ENCODE measurements at regions not wholly inside any gene's neighbourhood (a gene's known extent, or its start where the extent isn't known, plus 50 kb on each side); places are given as distances from the start of the nearest gene placed in this dataset.

DNA sequence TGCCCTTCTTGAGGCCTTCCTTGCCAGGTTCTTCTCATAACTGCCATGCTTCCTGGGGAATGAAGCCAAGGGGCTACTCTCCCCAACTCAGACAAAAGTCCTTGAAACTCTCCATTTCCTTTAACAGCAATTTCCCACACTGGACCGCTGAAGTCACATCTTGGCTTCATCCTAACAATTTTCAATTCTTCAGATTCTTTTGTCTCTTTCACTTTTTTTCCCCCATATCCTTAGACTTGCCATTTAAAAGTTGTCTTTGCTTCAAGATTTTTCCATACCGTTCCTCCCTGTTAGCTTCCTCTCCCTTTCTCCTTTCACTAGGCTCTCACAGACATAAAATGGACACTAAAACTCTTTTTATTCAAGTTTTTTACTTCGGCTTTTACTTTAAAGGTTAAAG lies 93.1 kb upstream of the ITGA1 start:
- TF ChIP-seq, protein P1, sequence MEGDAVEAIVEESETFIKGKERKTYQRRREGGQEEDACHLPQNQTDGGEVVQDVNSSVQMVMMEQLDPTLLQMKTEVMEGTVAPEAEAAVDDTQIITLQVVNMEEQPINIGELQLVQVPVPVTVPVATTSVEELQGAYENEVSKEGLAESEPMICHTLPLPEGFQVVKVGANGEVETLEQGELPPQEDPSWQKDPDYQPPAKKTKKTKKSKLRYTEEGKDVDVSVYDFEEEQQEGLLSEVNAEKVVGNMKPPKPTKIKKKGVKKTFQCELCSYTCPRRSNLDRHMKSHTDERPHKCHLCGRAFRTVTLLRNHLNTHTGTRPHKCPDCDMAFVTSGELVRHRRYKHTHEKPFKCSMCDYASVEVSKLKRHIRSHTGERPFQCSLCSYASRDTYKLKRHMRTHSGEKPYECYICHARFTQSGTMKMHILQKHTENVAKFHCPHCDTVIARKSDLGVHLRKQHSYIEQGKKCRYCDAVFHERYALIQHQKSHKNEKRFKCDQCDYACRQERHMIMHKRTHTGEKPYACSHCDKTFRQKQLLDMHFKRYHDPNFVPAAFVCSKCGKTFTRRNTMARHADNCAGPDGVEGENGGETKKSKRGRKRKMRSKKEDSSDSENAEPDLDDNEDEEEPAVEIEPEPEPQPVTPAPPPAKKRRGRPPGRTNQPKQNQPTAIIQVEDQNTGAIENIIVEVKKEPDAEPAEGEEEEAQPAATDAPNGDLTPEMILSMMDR (IDR thresholded peaks at IDR 0.05; ENCODE audit: low read depth, low read length, missing control alignments) = no peak
- H3K27ac ChIP-seq = no peak overlapping the region
- no peak for DNase-seq
- no peaks in the 10 kb centered on the region for H3K27me3 ChIP-seq (replicated peaks)
- H3K4me3 ChIP-seq (ENCODE audit: low read depth, low read length) = no peak overlapping the region
- in situ Hi-C loops (cut with HindIII; ENCODE audit: low pct_ligation_motif_present, low sequenced_read_pairs) = no loop called here
- H3K36me3 ChIP-seq (replicated peaks) = no peaks in the 10 kb centered on the region

DNA sequence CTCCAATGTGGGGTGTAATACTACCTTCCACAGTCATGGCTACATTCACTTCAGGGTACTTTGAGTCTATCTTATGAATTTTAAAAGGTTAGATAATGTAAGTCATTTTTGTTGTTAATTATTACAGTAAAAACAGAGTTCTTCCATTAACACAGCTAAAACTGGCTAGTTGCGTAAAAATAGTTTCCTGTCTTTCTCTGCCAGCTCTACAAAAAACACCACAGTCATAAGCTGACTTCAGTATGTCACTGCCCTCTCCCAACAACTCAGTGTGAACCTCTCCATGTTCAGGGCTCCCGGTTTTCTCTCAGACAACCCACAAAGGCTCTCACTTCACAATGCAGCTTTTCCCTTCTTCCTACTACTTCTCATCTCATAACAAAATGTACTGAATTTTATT lies 84.8 kb upstream of the ITGA1 start:
- Histone ChIP-seq H3K36me3 (replicated peaks) (no peaks in the 10 kb centered on the region), H3K27me3 (replicated peaks) (no peaks in the 10 kb centered on the region), H3K27ac (no peak overlapping the region), H3K4me3 (ENCODE audit: low read depth, low read length) (no peak overlapping the region)
- no peak for DNase-seq
- in situ Hi-C loops (cut with HindIII; ENCODE audit: low pct_ligation_motif_present, low sequenced_read_pairs) = no loop called here
- TF ChIP-seq, protein P1 (IDR thresholded peaks at IDR 0.05; ENCODE audit: low read depth, low read length, missing control alignments) = no peak

DNA sequence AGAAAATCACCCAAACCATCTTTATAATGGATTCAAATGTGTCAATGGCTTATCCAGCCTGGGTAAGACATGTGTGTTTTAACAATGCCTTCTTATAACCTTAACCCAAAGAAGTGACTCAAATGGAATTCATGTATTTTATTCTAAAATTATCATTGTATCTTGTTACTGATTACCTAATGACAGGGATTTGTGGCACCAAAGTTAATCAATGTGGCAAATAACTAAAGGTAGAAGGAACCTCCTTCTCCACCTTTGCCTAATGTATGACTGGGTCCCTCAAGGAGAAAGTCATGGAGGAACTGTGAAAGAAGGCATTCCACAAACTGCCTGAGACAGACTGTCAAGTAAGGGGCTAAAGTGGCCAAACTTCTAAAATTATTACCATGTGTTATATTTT lies 84.4 kb upstream of the ITGA1 start:
- Histone ChIP-seq H3K27ac (no peak overlapping the region), H3K36me3 (replicated peaks) (no peaks in the 10 kb centered on the region), H3K4me3 (ENCODE audit: low read depth, low read length) (no peak overlapping the region), H3K27me3 (replicated peaks) (no peaks in the 10 kb centered on the region)
- no peak for DNase-seq
- TF ChIP-seq, protein P1 (IDR thresholded peaks at IDR 0.05; ENCODE audit: low read depth, low read length, missing control alignments) = no peak
- in situ Hi-C loops (cut with HindIII; ENCODE audit: low pct_ligation_motif_present, low sequenced_read_pairs) = no loop called here

DNA sequence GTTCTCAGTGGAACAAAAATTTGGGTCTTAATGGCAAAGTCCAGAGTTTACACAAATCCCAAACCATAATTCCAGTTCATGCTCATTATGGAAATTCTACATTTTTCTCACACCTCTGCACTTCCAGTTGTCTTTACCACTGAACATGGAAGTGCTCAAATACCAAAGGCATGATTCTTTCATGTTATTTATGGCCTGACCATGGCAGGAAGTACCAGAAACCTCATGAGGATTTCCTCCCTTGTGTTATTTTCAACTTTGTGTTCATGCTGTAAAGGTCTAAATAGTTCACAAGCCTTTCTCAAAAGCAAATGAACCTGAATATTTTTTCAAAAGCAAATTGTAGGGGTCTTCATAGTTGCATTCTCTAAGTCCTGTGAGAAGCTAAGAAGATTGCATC lies 82.0 kb upstream of the ITGA1 start:
- DNase-seq = no peak

DNA sequence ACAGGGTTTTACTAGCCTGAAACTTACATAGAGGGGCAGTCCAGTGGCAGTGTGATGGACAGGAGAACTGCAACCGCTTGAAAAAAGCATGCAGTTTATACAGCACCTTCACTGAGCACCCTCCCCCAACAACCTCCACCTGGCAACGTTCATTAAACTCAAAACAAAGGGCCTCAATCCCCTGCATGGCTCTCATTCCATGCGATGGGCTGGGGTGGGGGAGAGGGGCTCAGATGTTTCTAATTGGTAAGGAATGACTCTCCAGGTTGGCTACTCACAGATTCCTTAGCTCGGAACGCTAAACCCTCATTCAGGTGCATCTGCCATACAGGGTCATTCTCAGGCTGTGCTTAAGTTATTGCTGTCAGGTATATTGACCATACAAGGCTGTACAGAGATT lies 80.9 kb upstream of the ITGA1 start:
- in situ Hi-C loops (cut with HindIII; ENCODE audit: low pct_ligation_motif_present, low sequenced_read_pairs) = no loop called here

More for the DNA sequence above, 82.0 kb upstream of the ITGA1 start:
- Histone ChIP-seq H3K27ac (no peak overlapping the region), H3K36me3 (replicated peaks) (no peaks in the 10 kb centered on the region), H3K27me3 (replicated peaks) (no peaks in the 10 kb centered on the region), H3K4me3 (ENCODE audit: low read depth, low read length) (no peak overlapping the region)
- in situ Hi-C loops (cut with HindIII; ENCODE audit: low pct_ligation_motif_present, low sequenced_read_pairs) = no loop called here
- TF ChIP-seq, protein P1 (IDR thresholded peaks at IDR 0.05; ENCODE audit: low read depth, low read length, missing control alignments) = no peak

DNA sequence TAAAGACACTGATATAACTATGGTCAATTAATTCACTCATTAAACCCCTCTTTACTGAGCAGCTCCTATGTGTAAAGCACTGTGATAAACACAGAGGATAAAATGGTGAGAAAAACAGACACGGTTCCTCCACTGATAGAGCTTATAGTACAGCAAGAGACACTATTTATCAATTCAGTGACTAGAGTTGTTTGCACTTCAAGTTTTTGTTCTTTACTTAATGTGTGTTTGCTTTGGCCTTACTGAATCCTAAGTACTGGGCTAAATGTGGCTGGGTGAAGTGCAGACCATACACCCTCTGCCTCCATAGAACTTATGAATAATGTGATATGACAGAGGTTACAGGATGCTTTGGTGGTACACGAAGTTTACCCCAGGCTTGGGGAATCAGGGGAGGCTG lies 80.1 kb upstream of the ITGA1 start:
- H3K4me3 ChIP-seq (ENCODE audit: low read depth, low read length) = no peak overlapping the region
- in situ Hi-C loops (cut with HindIII; ENCODE audit: low pct_ligation_motif_present, low sequenced_read_pairs) = no loop called here
- no peak for DNase-seq
- H3K27ac ChIP-seq = no peak overlapping the region
- TF ChIP-seq, protein P1 (IDR thresholded peaks at IDR 0.05; ENCODE audit: low read depth, low read length, missing control alignments) = no peak
- H3K27me3 ChIP-seq (replicated peaks) = no peaks in the 10 kb centered on the region
- H3K36me3 ChIP-seq (replicated peaks) = no peaks in the 10 kb centered on the region

More for the DNA sequence above, 80.9 kb upstream of the ITGA1 start:
- Histone ChIP-seq H3K27me3 (replicated peaks) (no peaks in the 10 kb centered on the region), H3K36me3 (replicated peaks) (no peaks in the 10 kb centered on the region), H3K4me3 (ENCODE audit: low read depth, low read length) (no peak overlapping the region), H3K27ac (no peak overlapping the region)
- TF ChIP-seq, protein P1 (IDR thresholded peaks at IDR 0.05; ENCODE audit: low read depth, low read length, missing control alignments) = no peak
- DNase-seq = no peak
